Rectal smooth muscle tissue (tissue), 1 donor: ENCODE measurements at regions not wholly inside any gene's neighbourhood (a gene's known extent, or its start where the extent isn't known, plus 50 kb on each side); places are given as distances from the start of the nearest gene placed in this dataset.
"Not testable (repeated sequence)": the region's sequence is repeated elsewhere in the genome, so short reads cannot be mapped to it uniquely, and the experiment has no call there.

Source experiments
- H3K27ac ChIP-seq: one replicate; pipeline ENCODE4 v1.7.0; 2013; ENCODE audit warnings: low read depth, low read length, inconsistent platforms
- H3K27me3 ChIP-seq: one replicate; pipeline ENCODE4 v1.7.0; 2013; ENCODE audit warnings: low read length; ENCODE audit not compliant: control insufficient read depth, insufficient read depth
- H3K36me3 ChIP-seq: one replicate; pipeline ENCODE4 v1.7.0; 2013; ENCODE audit warnings: low read length; ENCODE audit not compliant: control insufficient read depth, insufficient read depth
- H3K4me1 ChIP-seq: one replicate; pipeline ENCODE4 v1.7.0; 2013; ENCODE audit warnings: low read length; ENCODE audit not compliant: control insufficient read depth, insufficient read depth
- H3K4me3 ChIP-seq: one replicate; pipeline ENCODE4 v1.7.0; 2013; ENCODE audit warnings: low read length
- H3K9ac ChIP-seq: one replicate; pipeline ENCODE4 v1.7.0; 2013; ENCODE audit warnings: low read length

- H3K36me3 ChIP-seq = no peaks in the 10 kb centered on the region
- H3K9ac ChIP-seq = no peak overlapping the region
- peak overlapping the region; percentile 56 for H3K27ac ChIP-seq
- H3K4me1 ChIP-seq = peaks cover 6% of the 10 kb centered on the region
- no peaks in the 10 kb centered on the region for H3K27me3 ChIP-seq
- H3K4me3 ChIP-seq = no peak overlapping the region
Measured at GRCh38 chr5:67723873-67724272, 491.7 kb upstream of the PIK3R1 start.

GRCh38 chr5:67722582-67722981 lies 493.0 kb upstream of the PIK3R1 start:
- H3K36me3 ChIP-seq, H3K27ac ChIP-seq, H3K4me1 ChIP-seq, H3K9ac ChIP-seq, H3K4me3 ChIP-seq, H3K27me3 ChIP-seq: not testable (repeated sequence)

- Histone ChIP-seq H3K4me3 (no peak overlapping the region), H3K9ac (no peak overlapping the region), H3K36me3 (no peaks in the 10 kb centered on the region), H3K4me1 (peaks cover 6% of the 10 kb centered on the region), H3K27me3 (no peaks in the 10 kb centered on the region), H3K27ac (no peak overlapping the region)
Measured at GRCh38 chr5:67720162-67720772, 495.3 kb upstream of the PIK3R1 start.

- Histone ChIP-seq H3K4me1 (no peaks in the 10 kb centered on the region), H3K27ac (no peak overlapping the region), H3K36me3 (no peaks in the 10 kb centered on the region), H3K4me3 (no peak overlapping the region), H3K27me3 (no peaks in the 10 kb centered on the region), H3K9ac (no peak overlapping the region)
Measured at GRCh38 chr5:67702008-67702407, 505.4 kb upstream of the CD180 start.

- Histone ChIP-seq H3K9ac (no peak overlapping the region), H3K36me3 (no peaks in the 10 kb centered on the region), H3K4me1 (peaks cover 6% of the 10 kb centered on the region), H3K27me3 (no peaks in the 10 kb centered on the region), H3K27ac (no peak overlapping the region), H3K4me3 (no peak overlapping the region)
Measured at GRCh38 chr5:67699560-67699959, 503.0 kb upstream of the CD180 start.

- H3K4me1 ChIP-seq = peaks cover 16% of the 10 kb centered on the region
- H3K27ac ChIP-seq = no peak overlapping the region
- H3K36me3 ChIP-seq = no peaks in the 10 kb centered on the region
- no peak overlapping the region for H3K4me3 ChIP-seq
- no peaks in the 10 kb centered on the region for H3K27me3 ChIP-seq
- H3K9ac ChIP-seq = no peak overlapping the region
Measured at GRCh38 chr5:67696446-67696845, 499.8 kb upstream of the CD180 start.

GRCh38 chr5:67695369-67695768 lies 498.8 kb upstream of the CD180 start:
- H3K9ac ChIP-seq = no peak overlapping the region
- peak overlapping the region; percentile 87 for H3K27ac ChIP-seq
- H3K4me1 ChIP-seq = peaks cover 16% of the 10 kb centered on the region
- no peak overlapping the region for H3K4me3 ChIP-seq
- H3K27me3 ChIP-seq = no peaks in the 10 kb centered on the region
- no peaks in the 10 kb centered on the region for H3K36me3 ChIP-seq

- peak overlapping the region; percentile 87 for H3K27ac ChIP-seq
- H3K27me3 ChIP-seq = no peaks in the 10 kb centered on the region
- no peak overlapping the region for H3K4me3 ChIP-seq
- H3K36me3 ChIP-seq = no peaks in the 10 kb centered on the region
- H3K9ac ChIP-seq = no peak overlapping the region
- peaks cover 16% of the 10 kb centered on the region for H3K4me1 ChIP-seq
Measured at GRCh38 chr5:67694810-67695191, 498.2 kb upstream of the CD180 start.

- Histone ChIP-seq H3K4me3 (no peak overlapping the region), H3K27ac (peak overlapping the region; percentile 87), H3K36me3 (no peaks in the 10 kb centered on the region), H3K4me1 (peaks cover 16% of the 10 kb centered on the region), H3K9ac (no peak overlapping the region), H3K27me3 (no peaks in the 10 kb centered on the region)
Measured at GRCh38 chr5:67693956-67694809, 497.6 kb upstream of the CD180 start.

- H3K36me3 ChIP-seq = no peaks in the 10 kb centered on the region
- H3K4me1 ChIP-seq = no peaks in the 10 kb centered on the region
- no peak overlapping the region for H3K4me3 ChIP-seq
- H3K27ac ChIP-seq = no peak overlapping the region
- H3K27me3 ChIP-seq = no peaks in the 10 kb centered on the region
- no peak overlapping the region for H3K9ac ChIP-seq
Measured at GRCh38 chr5:67686746-67687145, 490.1 kb upstream of the CD180 start.

GRCh38 chr5:67681703-67682102 lies 485.1 kb upstream of the CD180 start:
- Histone ChIP-seq H3K9ac (no peak overlapping the region), H3K4me1 (no peaks in the 10 kb centered on the region), H3K27ac (no peak overlapping the region), H3K4me3 (no peak overlapping the region), H3K27me3 (no peaks in the 10 kb centered on the region), H3K36me3 (no peaks in the 10 kb centered on the region)

GRCh38 chr5:67680099-67680498 lies 483.5 kb upstream of the CD180 start:
- Histone ChIP-seq H3K4me3 (no peak overlapping the region), H3K36me3 (no peaks in the 10 kb centered on the region), H3K4me1 (no peaks in the 10 kb centered on the region), H3K9ac (no peak overlapping the region), H3K27me3 (no peaks in the 10 kb centered on the region), H3K27ac (no peak overlapping the region)
